GM12891 (cell line): ENCODE measurements at regions not wholly inside any gene's neighbourhood (a gene's known extent, or its start where the extent isn't known, plus 50 kb on each side); places are given as distances from the start of the nearest gene placed in this dataset.

Experiments
- DNase-seq: peaks from one replicate; pipeline ENCODE4 v3.0.0; 2011; ENCODE audit warnings: low spot score; ENCODE audit not compliant: insufficient read length
- FAIRE-seq: peaks from 2 replicates; lab custom pipeline; 2011; peaks lifted over from hg19 to GRCh38; lab: Jason Lieb, UNC
- PAX5 ChIP-seq: IDR thresholded peaks from 2 replicates; pipeline ENCODE4 v1.6.1; 2011; ENCODE audit warnings: low read length, moderate library complexity, mild to moderate bottlenecking; ENCODE audit not compliant: insufficient read depth, severe bottlenecking
- POLR2A ChIP-seq: IDR thresholded peaks from 2 replicates; pipeline ENCODE4 v1.6.1; 2011; ENCODE audit warnings: low read depth, low read length, control low read depth
- POLR2AphosphoS5 ChIP-seq: IDR thresholded peaks from 2 replicates; pipeline ENCODE4 v1.6.1; 2011; ENCODE audit warnings: low read depth, low read length, control low read depth
- POU2F2 ChIP-seq: IDR thresholded peaks from 2 replicates; pipeline ENCODE4 v1.6.1; 2011; ENCODE audit warnings: low read depth, mild to moderate bottlenecking, control low read depth, low read length, moderate library complexity
- SPI1 ChIP-seq: IDR thresholded peaks from 2 replicates; pipeline ENCODE4 v1.6.1; 2011; ENCODE audit warnings: low read depth, low read length, control low read depth
- TAF1 ChIP-seq: IDR thresholded peaks from 2 replicates; pipeline ENCODE4 v1.6.1; 2011; ENCODE audit warnings: low read depth, low read length, control low read depth

GRCh38 chr2:133661392-133661791 lies 93.1 kb upstream of the NCKAP5 start:
- DNase-seq (no peak), FAIRE-seq (no peak)
- TF ChIP-seq POU2F2, result no peak
- no peak for TF ChIP-seq TAF1
- no peak for TF ChIP-seq PAX5
- TF ChIP-seq SPI1, result no peak
- no peak for TF ChIP-seq POLR2A
- no peak for TF ChIP-seq POLR2AphosphoS5

GRCh38 chr2:133666621-133667020 lies 98.4 kb upstream of the NCKAP5 start:
- FAIRE-seq (no peak), DNase-seq (no peak)
- TF ChIP-seq TAF1 (no peak), PAX5 (no peak), SPI1 (no peak), POU2F2 (no peak), POLR2AphosphoS5 (no peak), POLR2A (no peak)

- FAIRE-seq, result no peak
- TF ChIP-seq PAX5, result no peak
- TF ChIP-seq POLR2A, result no peak
- no peak for TF ChIP-seq POLR2AphosphoS5
- TF ChIP-seq TAF1, result no peak
- no peak for TF ChIP-seq POU2F2
- no peak for TF ChIP-seq SPI1
- DNase-seq, result no peak
Measured at GRCh38 chr2:133667085-133667484, 98.8 kb upstream of the NCKAP5 start.

GRCh38 chr2:133667968-133668367 lies 99.7 kb upstream of the NCKAP5 start:
- FAIRE-seq (no peak), DNase-seq (no peak)
- TF ChIP-seq TAF1, result no peak

- FAIRE-seq (no peak), DNase-seq (no peak)
- TF ChIP-seq POLR2A (no peak), SPI1 (no peak), TAF1 (no peak), PAX5 (no peak), POLR2AphosphoS5 (no peak), POU2F2 (no peak)
Measured at GRCh38 chr2:133668547-133668946, 100.3 kb upstream of the NCKAP5 start.

- DNase-seq (no peak), FAIRE-seq (no peak)
- TF ChIP-seq PAX5 (no peak), POLR2A (no peak), POLR2AphosphoS5 (no peak), POU2F2 (no peak), SPI1 (no peak)
Measured at GRCh38 chr2:133673305-133673905, 105.1 kb upstream of the NCKAP5 start.

GRCh38 chr2:133674066-133674432 lies 105.8 kb upstream of the NCKAP5 start:
- DNase-seq, result no peak
- no peak for TF ChIP-seq POU2F2
- no peak for TF ChIP-seq SPI1
- TF ChIP-seq TAF1, result no peak
- TF ChIP-seq PAX5, result no peak
- no peak for TF ChIP-seq POLR2AphosphoS5
- TF ChIP-seq POLR2A, result no peak
- FAIRE-seq, result no peak

- DNase-seq (no peak), FAIRE-seq (no peak)
- TF ChIP-seq PAX5 (no peak), POLR2AphosphoS5 (no peak), POLR2A (no peak), SPI1 (no peak)
Measured at GRCh38 chr2:133674433-133675331, 106.4 kb upstream of the NCKAP5 start.

- DNase-seq, result no peak
- TF ChIP-seq SPI1 (no peak), POLR2A (no peak), TAF1 (no peak), PAX5 (no peak), POLR2AphosphoS5 (no peak), POU2F2 (no peak)
- no peak for FAIRE-seq
Measured at GRCh38 chr2:133676392-133677130, 108.3 kb upstream of the NCKAP5 start.

- DNase-seq (no peak), FAIRE-seq (no peak)
- TF ChIP-seq TAF1 (no peak), SPI1 (no peak), POU2F2 (no peak), PAX5 (no peak), POLR2A (no peak), POLR2AphosphoS5 (no peak)
Measured at GRCh38 chr2:133680343-133681049, 112.2 kb upstream of the NCKAP5 start.
